Limb (tissue), 2 donors: ENCODE measurements at regions not wholly inside any gene's neighbourhood (a gene's known extent, or its start where the extent isn't known, plus 50 kb on each side); places are given as distances from the start of the nearest gene placed in this dataset.

Experiments
- DNase-seq, 2 donors: peaks; one replicate each; pipeline ENCODE4 v3.0.0-alpha.2; 2016; ENCODE audit errors: extremely low spot score in 2 of 2

GRCh38 chr2:143822736-143823135, 693.5 kb downstream of the ARHGAP15 start:
- no peak for DNase-seq

DNA sequence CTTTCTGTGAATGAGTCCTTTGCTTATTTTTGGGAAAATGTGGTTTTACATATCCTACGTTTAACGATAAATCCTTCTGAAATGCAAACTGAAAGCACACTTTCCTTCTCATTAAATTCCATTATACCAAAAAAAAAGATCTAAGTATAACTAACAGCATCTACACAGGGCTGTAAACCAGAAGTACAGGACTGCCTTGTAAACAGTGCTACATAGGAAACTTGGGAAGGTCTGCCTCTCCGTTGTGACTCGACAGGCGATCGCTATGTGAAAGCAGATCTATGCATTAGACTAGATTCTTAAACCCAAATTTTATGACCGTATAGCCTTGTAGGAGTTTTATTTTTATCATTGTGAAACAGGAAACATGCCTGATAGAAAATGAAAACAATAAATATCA, 690.5 kb downstream of the ARHGAP15 start:
- DNase-seq = no peak

DNA sequence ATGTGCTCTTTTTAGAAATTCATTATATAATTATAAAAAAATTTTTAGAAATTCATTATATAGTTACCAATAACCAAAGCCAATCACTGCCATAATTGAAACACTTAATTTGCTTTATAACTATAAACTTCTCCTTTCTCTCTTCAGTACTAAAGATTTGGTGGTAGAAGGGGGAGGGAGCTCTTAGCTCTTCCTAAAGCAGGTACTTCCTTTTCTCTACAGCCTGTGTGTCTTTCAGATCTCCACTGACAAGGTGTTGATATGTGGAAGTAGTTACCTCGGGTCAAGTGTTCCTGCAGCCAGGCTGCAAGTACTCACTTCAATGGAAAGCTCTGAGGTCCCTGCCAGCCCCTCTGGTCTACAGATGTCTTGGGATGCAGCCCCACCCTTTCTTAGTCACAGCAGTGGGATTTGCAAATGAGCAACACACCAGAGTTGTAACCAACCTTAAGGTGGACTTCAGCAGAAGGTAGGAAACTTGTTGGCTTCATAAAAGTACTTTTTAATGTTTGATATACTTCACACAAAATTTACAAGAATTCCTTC, 690.0 kb downstream of the ARHGAP15 start:
- DNase-seq = no peak
